ENCODE measurements at regions not wholly inside any gene's neighbourhood (a gene's known extent, or its start where the extent isn't known, plus 50 kb on each side); places are given as distances from the start of the nearest gene placed in this dataset.

- no peak overlapping the region for H3K4me3 ChIP-seq (ENCODE audit: low read length)
- no peak for DNase-seq (ENCODE audit: low read depth)
- TF ChIP-seq CTCF (conservative IDR thresholded peaks at IDR 0.05; ENCODE audit: low read depth, low read length), result no peak
Measured at GRCh38 chr4:11735651-11736050, 307.0 kb upstream of the HS3ST1 start.

GRCh38 chr4:11732155-11732554, 303.5 kb upstream of the HS3ST1 start:
- TF ChIP-seq CTCF (conservative IDR thresholded peaks at IDR 0.05; ENCODE audit: low read depth, low read length), result no peak
- no peak overlapping the region for H3K4me3 ChIP-seq (ENCODE audit: low read length)
- DNase-seq (ENCODE audit: low read depth), result no peak

- no peak for TF ChIP-seq CTCF (conservative IDR thresholded peaks at IDR 0.05; ENCODE audit: low read depth, low read length)
- DNase-seq (ENCODE audit: low read depth), result no peak
- H3K4me3 ChIP-seq (ENCODE audit: low read length), result no peak overlapping the region
Measured at GRCh38 chr4:11730545-11730944, 301.9 kb upstream of the HS3ST1 start.

- TF ChIP-seq CTCF (conservative IDR thresholded peaks at IDR 0.05; ENCODE audit: low read depth, low read length), result no peak
- no peak overlapping the region for H3K4me3 ChIP-seq (ENCODE audit: low read length)
- DNase-seq (ENCODE audit: low read depth), result no peak
Measured at GRCh38 chr4:11729548-11729947, 300.9 kb upstream of the HS3ST1 start.

- no peak for TF ChIP-seq CTCF (conservative IDR thresholded peaks at IDR 0.05; ENCODE audit: low read depth, low read length)
- no peak for DNase-seq (ENCODE audit: low read depth)
Measured at GRCh38 chr4:11727903-11728564, 299.3 kb upstream of the HS3ST1 start.

GRCh38 chr4:11724731-11725130, 296.0 kb upstream of the HS3ST1 start:
- no peak for TF ChIP-seq CTCF (conservative IDR thresholded peaks at IDR 0.05; ENCODE audit: low read depth, low read length)
- DNase-seq (ENCODE audit: low read depth), result no peak
- H3K4me3 ChIP-seq (ENCODE audit: low read length), result no peak overlapping the region

More at GRCh38 chr4:11727903-11728564, 299.3 kb upstream of the HS3ST1 start:
- no peak overlapping the region for H3K4me3 ChIP-seq (ENCODE audit: low read length)

- H3K4me3 ChIP-seq (ENCODE audit: low read length), result no peak overlapping the region
- DNase-seq (ENCODE audit: low read depth), result no peak
- TF ChIP-seq CTCF (conservative IDR thresholded peaks at IDR 0.05; ENCODE audit: low read depth, low read length), result no peak
Measured at GRCh38 chr4:11722223-11722622, 293.5 kb upstream of the HS3ST1 start.

Measured in retinal pigment epithelial cell (primary cell).